H1 (cell line): ENCODE measurements at regions not wholly inside any gene's neighbourhood (a gene's known extent, or its start where the extent isn't known, plus 50 kb on each side); places are given as distances from the start of the nearest gene placed in this dataset.

Experiments
- CBX5 ChIP-seq: fragments of 300-800, 300-1000 bp; sonication (generic); IDR thresholded peaks from 2 replicates; pipeline ENCODE4 v1.7.1; 2016; ENCODE audit warnings: antibody characterized with exemption, low read length, low read depth
- EGR1 ChIP-seq: IDR thresholded peaks from 2 replicates; pipeline ENCODE4 v1.6.1; 2011; ENCODE audit warnings: low read depth, low read length, borderline replicate concordance
- RAD21 ChIP-seq, 2 experiments: IDR thresholded peaks in 1 of 2; conservative IDR thresholded peaks in 1 of 2; 2 replicates each; pipeline ENCODE4 v1.6.1; 2011; ENCODE audit warnings: low read depth in 2 of 2, low read length in 2 of 2, improper control_type of control experiment in 1 of 2, inconsistent platforms in 1 of 2, mild to moderate bottlenecking in 1 of 2, moderate library complexity in 1 of 2
- RXRA ChIP-seq: IDR thresholded peaks from 2 replicates; pipeline ENCODE4 v1.6.1; 2011; ENCODE audit warnings: low read depth, mild to moderate bottlenecking, low read length, moderate library complexity; ENCODE audit not compliant: insufficient read depth
- SRF ChIP-seq: IDR thresholded peaks from 2 replicates; pipeline ENCODE4 v1.6.1; 2011; ENCODE audit warnings: mild to moderate bottlenecking, low read depth, low read length, moderate library complexity

DNA sequence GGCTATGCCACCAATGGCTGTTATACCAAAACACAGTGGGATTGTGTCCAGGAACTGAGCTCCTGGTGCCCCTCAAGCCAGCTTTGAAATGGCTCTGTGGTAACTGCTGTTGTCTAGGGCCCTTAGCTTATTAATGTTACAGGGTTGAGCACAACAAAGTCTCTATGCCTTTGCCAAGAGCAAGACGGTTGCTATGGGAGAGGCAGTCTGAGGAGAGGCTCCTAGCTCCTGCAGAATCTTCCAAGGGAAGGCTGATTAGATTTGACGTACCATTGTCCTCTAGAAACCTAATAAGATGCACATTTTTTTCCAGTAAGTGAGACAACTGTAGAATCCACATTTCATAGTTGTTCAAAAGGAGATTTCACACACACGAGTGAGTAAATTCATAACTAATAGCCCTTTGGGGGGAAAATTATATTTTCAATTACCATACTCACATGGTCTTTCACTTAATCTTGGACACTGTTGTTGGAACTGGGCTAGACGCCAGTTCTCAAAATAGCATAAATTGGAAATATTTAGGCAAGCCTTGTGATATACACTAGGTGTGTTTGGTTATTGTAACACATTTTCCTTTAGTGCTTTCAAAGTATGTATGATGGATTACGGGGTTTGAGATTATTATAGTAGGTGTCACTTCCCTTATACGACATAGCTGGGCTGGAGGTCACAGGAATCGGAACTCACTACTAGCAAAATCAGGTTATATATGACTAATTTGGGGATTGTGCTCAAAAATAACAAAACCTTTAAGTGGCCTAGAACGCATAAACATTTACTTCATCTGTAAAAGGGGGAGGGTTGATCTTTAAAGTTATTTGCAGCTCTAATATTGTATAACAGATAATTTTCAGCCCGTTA, 186.3 kb upstream of the EGFLAM start (continued):
- TF ChIP-seq RAD21 (IDR thresholded peaks at IDR 0.05 in 1 of 2, conservative IDR thresholded peaks at IDR 0.05 in 1 of 2; ENCODE audit: low read depth in 2 of 2, low read length in 2 of 2) (no peak), EGR1 (no peak), RXRA (no peak), SRF (no peak), CBX5 (no peak)
- TF ChIP-seq, all 59 proteins: peak for 0
